ENCODE measurements at regions not wholly inside any gene's neighbourhood (a gene's known extent, or its start where the extent isn't known, plus 50 kb on each side); places are given as distances from the start of the nearest gene placed in this dataset.

DNA sequence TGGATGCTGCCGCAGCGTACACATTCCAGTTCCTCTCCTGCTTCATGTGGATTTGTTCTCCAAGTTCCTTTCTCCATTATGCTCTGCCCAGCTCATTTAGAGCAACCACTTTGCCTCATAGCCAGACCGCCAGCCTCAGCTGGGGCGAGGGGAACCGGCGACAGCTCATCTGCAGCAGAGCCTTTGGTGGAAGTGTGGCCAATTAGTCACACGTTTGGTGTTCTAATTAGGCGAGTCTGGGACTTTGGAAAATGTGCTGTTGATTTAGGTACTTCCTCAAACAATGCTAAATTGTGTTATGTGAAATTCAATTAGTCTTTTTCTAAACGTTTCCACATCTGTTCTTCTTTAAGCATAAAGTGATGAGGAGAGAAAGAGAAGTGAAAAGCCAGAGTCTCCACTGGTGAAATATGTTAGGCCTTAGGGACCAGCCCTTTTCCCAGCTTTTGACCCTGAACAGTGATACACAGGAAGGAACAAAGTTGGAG is 217.9 kb downstream of the TBX18 start:
- no peak for TF ChIP-seq ZNF837 (tag by site-specific recombination; IDR thresholded peaks at IDR 0.05)
- no peak for TF ChIP-seq YY1 (tag by site-specific recombination; IDR thresholded peaks at IDR 0.05)
- TF ChIP-seq ZBTB44 (tag by site-specific recombination; IDR thresholded peaks at IDR 0.05) = no peak
- no peak for TF ChIP-seq ZNF571 (tag by site-specific recombination; IDR thresholded peaks at IDR 0.05)
- TF ChIP-seq ZNF157 (tag by site-specific recombination; IDR thresholded peaks at IDR 0.05) = no peak
- no peak for TF ChIP-seq RBAK (tag by site-specific recombination; IDR thresholded peaks at IDR 0.05)
- no peak for TF ChIP-seq KLF16 (tag by site-specific recombination; IDR thresholded peaks at IDR 0.05)
- no peak for TF ChIP-seq ZNF426 (tag by site-specific recombination; IDR thresholded peaks at IDR 0.05)
- H3K27ac ChIP-seq (ENCODE audit: extremely low read depth, low read depth, low read length) = no peak overlapping the region
- CTCF ChIA-PET = interaction anchor here (0.9 to 1.3 kb wide), 2 partner anchors 84 to 118 kb away, joined by 3 read pairs; no protein-coding TSS in a partner anchor

GRCh38 chr6:84539122-84539856 is 225.1 kb downstream of the TBX18 start:
- Histone ChIP-seq H3K27ac (ENCODE audit: extremely low read depth, low read depth, low read length) (no peak overlapping the region), H3K36me3 (ENCODE audit: control insufficient read depth in 2 of 2, insufficient read depth in 1 of 2, low read length in 2 of 2) (no peaks in the 10 kb centered on the region), H3K4me1 (ENCODE audit: control insufficient read depth, insufficient read depth, low read length) (no peaks in the 10 kb centered on the region), H3K4me3 (ENCODE audit: low read depth, low read length) (no peak overlapping the region), H3K9me3 (ENCODE audit: control insufficient read depth, insufficient read depth, low read depth, low read length) (no peaks in the 10 kb centered on the region)
- ChIA-PET POLR2A (no interaction called here), CTCF (interaction anchor here (0.7 kb wide), 2 partner anchors 16 to 658 kb away, joined by 3 to 4 read pairs; no protein-coding TSS in a partner anchor)
- TF ChIP-seq ZNF138 (tag by site-specific recombination; IDR thresholded peaks at IDR 0.05; ENCODE audit: borderline replicate concordance) = no peak
- no peak for TF ChIP-seq ZNF274 (IDR thresholded peaks at IDR 0.05; ENCODE audit: low read length)
- no peak for TF ChIP-seq ZNF274 (tag by site-specific recombination; IDR thresholded peaks at IDR 0.05; ENCODE audit: borderline replicate concordance)
- TF ChIP-seq ZNF121 (tag by site-specific recombination; IDR thresholded peaks at IDR 0.05) = no peak
- no peak for TF ChIP-seq ZNF184 (tag by site-specific recombination; IDR thresholded peaks at IDR 0.05)
- no peak for TF ChIP-seq ZBTB1 (tag by site-specific recombination; IDR thresholded peaks at IDR 0.05)
- TF ChIP-seq ZNF354C (tag by site-specific recombination; IDR thresholded peaks at IDR 0.05; ENCODE audit: borderline replicate concordance, low read depth) = no peak
- TF ChIP-seq ZNF621 (tag by site-specific recombination; IDR thresholded peaks at IDR 0.05) = no peak
- TF ChIP-seq, protein P1, sequence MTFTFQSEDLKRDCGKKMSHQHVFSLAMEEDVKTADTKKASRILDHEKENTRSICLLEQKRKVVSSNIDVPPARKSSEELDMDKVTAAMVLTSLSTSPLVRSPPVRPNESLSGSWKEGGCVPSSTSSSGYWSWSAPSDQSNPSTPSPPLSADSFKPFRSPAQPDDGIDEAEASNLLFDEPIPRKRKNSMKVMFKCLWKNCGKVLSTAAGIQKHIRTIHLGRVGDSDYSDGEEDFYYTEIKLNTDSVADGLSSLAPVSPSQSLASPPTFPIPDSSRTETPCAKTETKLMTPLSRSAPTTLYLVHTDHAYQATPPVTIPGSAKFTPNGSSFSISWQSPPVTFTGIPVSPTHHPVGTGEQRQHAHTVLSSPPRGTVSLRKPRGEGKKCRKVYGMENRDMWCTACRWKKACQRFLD (tag by site-specific recombination; IDR thresholded peaks at IDR 0.05) = no peak
- TF ChIP-seq ZNF394 (tag by site-specific recombination; IDR thresholded peaks at IDR 0.05; ENCODE audit: borderline replicate concordance) = no peak
- no peak for TF ChIP-seq MEIS1 (CRISPR knock-in tag; IDR thresholded peaks at IDR 0.05; ENCODE audit: borderline replicate concordance)
- TF ChIP-seq, protein P2, sequence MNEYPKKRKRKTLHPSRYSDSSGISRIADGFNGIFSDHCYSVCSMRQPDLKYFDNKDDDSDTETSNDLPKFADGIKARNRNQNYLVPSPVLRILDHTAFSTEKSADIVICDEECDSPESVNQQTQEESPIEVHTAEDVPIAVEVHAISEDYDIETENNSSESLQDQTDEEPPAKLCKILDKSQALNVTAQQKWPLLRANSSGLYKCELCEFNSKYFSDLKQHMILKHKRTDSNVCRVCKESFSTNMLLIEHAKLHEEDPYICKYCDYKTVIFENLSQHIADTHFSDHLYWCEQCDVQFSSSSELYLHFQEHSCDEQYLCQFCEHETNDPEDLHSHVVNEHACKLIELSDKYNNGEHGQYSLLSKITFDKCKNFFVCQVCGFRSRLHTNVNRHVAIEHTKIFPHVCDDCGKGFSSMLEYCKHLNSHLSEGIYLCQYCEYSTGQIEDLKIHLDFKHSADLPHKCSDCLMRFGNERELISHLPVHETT (tag by site-specific recombination; IDR thresholded peaks at IDR 0.05) = no peak
- TF ChIP-seq, protein P3, sequence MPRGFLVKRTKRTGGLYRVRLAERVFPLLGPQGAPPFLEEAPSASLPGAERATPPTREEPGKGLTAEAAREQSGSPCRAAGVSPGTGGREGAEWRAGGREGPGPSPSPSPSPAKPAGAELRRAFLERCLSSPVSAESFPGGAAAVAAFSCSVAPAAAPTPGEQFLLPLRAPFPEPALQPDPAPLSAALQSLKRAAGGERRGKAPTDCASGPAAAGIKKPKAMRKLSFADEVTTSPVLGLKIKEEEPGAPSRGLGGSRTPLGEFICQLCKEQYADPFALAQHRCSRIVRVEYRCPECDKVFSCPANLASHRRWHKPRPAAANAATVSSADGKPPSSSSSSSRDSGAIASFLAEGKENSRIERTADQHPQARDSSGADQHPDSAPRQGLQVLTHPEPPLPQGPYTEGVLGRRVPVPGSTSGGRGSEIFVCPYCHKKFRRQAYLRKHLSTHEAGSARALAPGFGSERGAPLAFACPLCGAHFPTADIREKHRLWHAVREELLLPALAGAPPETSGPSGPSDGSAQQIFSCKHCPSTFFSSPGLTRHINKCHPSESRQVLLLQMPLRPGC (tag by site-specific recombination; IDR thresholded peaks at IDR 0.05) = no peak
- TF ChIP-seq ZNF10 (tag by site-specific recombination; IDR thresholded peaks at IDR 0.05) = no peak
- no peak for TF ChIP-seq TRIM28 (IDR thresholded peaks at IDR 0.05; ENCODE audit: borderline replicate concordance, low read length)
- TF ChIP-seq ZNF37A (tag by site-specific recombination; IDR thresholded peaks at IDR 0.05) = no peak
- no peak for TF ChIP-seq ZNF645 (tag by site-specific recombination; IDR thresholded peaks at IDR 0.05)
- no peak for TF ChIP-seq ZNF214 (tag by site-specific recombination; IDR thresholded peaks at IDR 0.05; ENCODE audit: borderline replicate concordance)

More for the DNA sequence above, 217.9 kb downstream of the TBX18 start:
- POLR2A ChIA-PET = no interaction called here
- Histone ChIP-seq H3K9me3 (ENCODE audit: control insufficient read depth, insufficient read depth, low read depth, low read length) (no peaks in the 10 kb centered on the region), H3K4me3 (ENCODE audit: low read depth, low read length) (no peak overlapping the region), H3K36me3 (ENCODE audit: control insufficient read depth in 2 of 2, insufficient read depth in 1 of 2, low read length in 2 of 2) (no peaks in the 10 kb centered on the region), H3K4me1 (ENCODE audit: control insufficient read depth, insufficient read depth, low read length) (no peaks in the 10 kb centered on the region)

All from HEK293 (cell line).